BLaER1 treated with 17β-estradiol and CSF1 and Interleukin-3, amounts not matched to agents 10 nM and 100 nM (cell line): ENCODE measurements at regions not wholly inside any gene's neighbourhood (a gene's known extent, or its start where the extent isn't known, plus 50 kb on each side); places are given as distances from the start of the nearest gene placed in this dataset.

ENCODE experiments used
- H3K27ac ChIP-seq, 11 experiments: shearing (Covaris generic); formaldehyde crosslinking; 2 replicates each; pipeline ENCODE4 v1.8.1; 2022
- H3K27me3 ChIP-seq, 11 experiments: shearing (Covaris generic); formaldehyde crosslinking; 2 replicates each; pipeline ENCODE4 v1.8.1; 2022
- H3K36me3 ChIP-seq, 11 experiments: shearing (Covaris generic); formaldehyde crosslinking; 2 replicates each; pipeline ENCODE4 v1.8.1; 2022
- H3K4me1 ChIP-seq, 10 experiments: shearing (Covaris generic); formaldehyde crosslinking; 2 replicates each; pipeline ENCODE4 v1.8.1; 2022
- H3K4me2 ChIP-seq, 11 experiments: shearing (Covaris generic); formaldehyde crosslinking; 2 replicates each; pipeline ENCODE4 v1.8.1; 2022
- H3K4me3 ChIP-seq, 10 experiments: shearing (Covaris generic); formaldehyde crosslinking; 2 replicates each; pipeline ENCODE4 v1.8.1; 2022
- H3K9ac ChIP-seq, 11 experiments: shearing (Covaris generic); formaldehyde crosslinking; 2 replicates each; pipeline ENCODE4 v1.8.1; 2022
- H3K9me3 ChIP-seq, 11 experiments: shearing (Covaris generic); formaldehyde crosslinking; replicated peaks in 1 of 11; 2 replicates each; pipeline ENCODE4 v1.8.1; 2022
- H4K20me1 ChIP-seq, 11 experiments: shearing (Covaris generic); formaldehyde crosslinking; 2 replicates each; pipeline ENCODE4 v1.8.1; 2022
- Cebpa-rat ChIP-seq, 11 experiments: shearing (Covaris generic); IDR thresholded peaks; 2 replicates each; pipeline ENCODE4 v1.8.1; 2022

- H3K27ac ChIP-seq = peak overlapping the region in 10 of 11 experiments; percentile 71 to 85 (median 78); a peak in 21 of 22 replicates
- H3K36me3 ChIP-seq = peaks cover 0 to 10% (median 7%) of the 10 kb centered on the region in 11 experiments; a peak in 6 of 22 replicates
- peak overlapping the region; percentile 50 to 81 (median 65); a peak in 21 of 22 replicates for H3K4me2 ChIP-seq
- TF ChIP-seq Cebpa-rat (IDR thresholded peaks at IDR 0.05) = peak in 3 of 11 experiments; percentile 10 to 82 (median 54); a peak in 3 of 22 replicates
- H3K9me3 ChIP-seq = peaks cover 33 to 52% (median 37%) of the 10 kb centered on the region in 11 experiments
- no peaks in the 10 kb centered on the region for H4K20me1 ChIP-seq
- peaks cover 38 to 69% (median 66%) of the 10 kb centered on the region in 10 experiments for H3K4me1 ChIP-seq
- peak overlapping the region in 7 of 11 experiments; percentile 2 to 61 (median 45); a peak in 9 of 22 replicates for H3K9ac ChIP-seq
- no peaks in the 10 kb centered on the region for H3K27me3 ChIP-seq
- no peak overlapping the region for H3K4me3 ChIP-seq
Observed at GRCh38 chr5:131068893-131069643, 96.0 kb downstream of the HINT1 start.

- Histone ChIP-seq H4K20me1 (no peaks in the 10 kb centered on the region), H3K9me3 (peaks cover 37 to 62% (median 43%) of the 10 kb centered on the region in 11 experiments), H3K4me2 (peak overlapping the region; percentile 50 to 81 (median 65)), H3K4me1 (peaks cover 38 to 76% (median 66%) of the 10 kb centered on the region in 10 experiments), H3K27me3 (no peaks in the 10 kb centered on the region), H3K27ac (peak overlapping the region; percentile 48 to 85 (median 78); a peak in 21 of 22 replicates), H3K9ac (peak overlapping the region in 10 of 11 experiments; percentile 23 to 62 (median 50); a peak in 17 of 22 replicates), H3K36me3 (peaks cover 0 to 10% (median 7%) of the 10 kb centered on the region in 11 experiments; a peak in 6 of 22 replicates), H3K4me3 (no peak overlapping the region; a peak in 1 of 20 replicates)
- TF ChIP-seq Cebpa-rat (IDR thresholded peaks at IDR 0.05) = no peak
Observed at GRCh38 chr5:131068076-131068475, 97.0 kb downstream of the HINT1 start.

GRCh38 chr5:131067636-131068035 is 97.4 kb downstream of the HINT1 start:
- peaks cover 38 to 76% (median 66%) of the 10 kb centered on the region in 10 experiments for H3K4me1 ChIP-seq
- peak overlapping the region in 10 of 11 experiments; percentile 12 to 62 (median 50); a peak in 16 of 22 replicates for H3K9ac ChIP-seq
- peak overlapping the region; percentile 50 to 81 (median 65); a peak in 21 of 22 replicates for H3K4me2 ChIP-seq
- no peak overlapping the region for H3K4me3 ChIP-seq
- peaks cover 0 to 10% (median 7%) of the 10 kb centered on the region in 11 experiments; a peak in 6 of 22 replicates for H3K36me3 ChIP-seq
- peak in 2 of 11 experiments; percentile 61 to 63; a peak in 2 of 22 replicates for TF ChIP-seq Cebpa-rat (IDR thresholded peaks at IDR 0.05)
- no peaks in the 10 kb centered on the region for H4K20me1 ChIP-seq
- peak overlapping the region; percentile 3 to 85 (median 78); a peak in 21 of 22 replicates for H3K27ac ChIP-seq
- H3K9me3 ChIP-seq = peaks cover 37 to 63% (median 46%) of the 10 kb centered on the region in 11 experiments
- no peaks in the 10 kb centered on the region for H3K27me3 ChIP-seq

GRCh38 chr5:131064669-131065371 is 100.2 kb downstream of the HINT1 start:
- peaks cover 37 to 67% (median 45%) of the 10 kb centered on the region in 11 experiments for H3K9me3 ChIP-seq
- peaks cover 31 to 86% (median 63%) of the 10 kb centered on the region in 10 experiments for H3K4me1 ChIP-seq
- TF ChIP-seq Cebpa-rat (IDR thresholded peaks at IDR 0.05) = no peak
- H3K27ac ChIP-seq = peak overlapping the region; percentile 47 to 85 (median 74)
- no peaks in the 10 kb centered on the region for H4K20me1 ChIP-seq
- H3K9ac ChIP-seq = peak overlapping the region in 7 of 11 experiments; percentile 0 to 56 (median 44); a peak in 9 of 22 replicates
- H3K27me3 ChIP-seq = no peaks in the 10 kb centered on the region
- peak overlapping the region; percentile 15 to 81 (median 50); a peak in 18 of 22 replicates for H3K4me2 ChIP-seq
- H3K4me3 ChIP-seq = peak overlapping the region in 4 of 10 experiments; percentile 0 to 37 (median 27); a peak in 7 of 20 replicates
- peaks cover 0 to 10% (median 7%) of the 10 kb centered on the region in 11 experiments; a peak in 6 of 22 replicates for H3K36me3 ChIP-seq

- Histone ChIP-seq H3K9me3 (peaks cover 0 to 18% (median 10%) of the 10 kb centered on the region in 11 experiments; a peak in 16 of 22 replicates), H3K27me3 (no peaks in the 10 kb centered on the region), H3K36me3 (no peaks in the 10 kb centered on the region), H3K4me3 (no peak overlapping the region), H3K4me1 (peaks cover 0 to 13% (median 0%) of the 10 kb centered on the region in 10 experiments; a peak in 3 of 20 replicates), H3K9ac (no peak overlapping the region), H3K27ac (no peak overlapping the region), H4K20me1 (no peaks in the 10 kb centered on the region), H3K4me2 (peak overlapping the region in 2 of 11 experiments; percentile 0 to 32; a peak in 2 of 22 replicates)
- no peak for TF ChIP-seq Cebpa-rat (IDR thresholded peaks at IDR 0.05)
Observed at GRCh38 chr5:131042021-131042789, 122.9 kb downstream of the HINT1 start.

GRCh38 chr5:131023498-131023865 is 141.6 kb downstream of the HINT1 start:
- H3K27me3 ChIP-seq = no peaks in the 10 kb centered on the region
- no peak overlapping the region for H3K27ac ChIP-seq
- no peak overlapping the region for H3K9ac ChIP-seq
- H3K4me2 ChIP-seq = peak overlapping the region in 2 of 11 experiments; percentile 32 to 70; a peak in 2 of 22 replicates
- H3K9me3 ChIP-seq = peaks cover 0 to under 1% (median 0%) of the 10 kb centered on the region in 11 experiments; a peak in 1 of 22 replicates
- no peaks in the 10 kb centered on the region for H3K36me3 ChIP-seq
- H3K4me1 ChIP-seq = peaks cover 0 to 51% (median 6%) of the 10 kb centered on the region in 10 experiments; a peak in 11 of 20 replicates
- peak in 4 of 11 experiments; percentile 24 to 49 (median 40); a peak in 3 of 22 replicates for TF ChIP-seq Cebpa-rat (IDR thresholded peaks at IDR 0.05)
- H4K20me1 ChIP-seq = no peaks in the 10 kb centered on the region
- no peak overlapping the region for H3K4me3 ChIP-seq

- Histone ChIP-seq H3K9ac (no peak overlapping the region), H3K27ac (no peak overlapping the region), H3K9me3 (peaks cover 0 to 6% (median 0%) of the 10 kb centered on the region in 11 experiments; a peak in 1 of 22 replicates), H3K4me3 (no peak overlapping the region), H3K4me1 (peaks cover 0 to 49% (median 6%) of the 10 kb centered on the region in 10 experiments; a peak in 11 of 20 replicates), H3K36me3 (no peaks in the 10 kb centered on the region), H4K20me1 (no peaks in the 10 kb centered on the region), H3K4me2 (peak overlapping the region in 2 of 11 experiments; percentile 32 to 70; a peak in 4 of 22 replicates), H3K27me3 (no peaks in the 10 kb centered on the region)
- no peak for TF ChIP-seq Cebpa-rat (IDR thresholded peaks at IDR 0.05)
Observed at GRCh38 chr5:131022811-131023497, 142.1 kb downstream of the HINT1 start.
